DOHH2 (cell line): ENCODE measurements at regions not wholly inside any gene's neighbourhood (a gene's known extent, or its start where the extent isn't known, plus 50 kb on each side); places are given as distances from the start of the nearest gene placed in this dataset.

Experiments used
- H3F3A ChIP-seq: fragments of 200-600 bp; sonication (generic), shearing (Covaris generic); 2 replicates; pipeline ENCODE4 v1.6.0; 2016; ENCODE audit warnings: antibody characterized with exemption, mild to moderate bottlenecking; ENCODE audit not compliant: control insufficient read depth, insufficient read depth
- H3K27ac ChIP-seq: fragments of 200-600 bp; sonication (generic); 2 replicates; pipeline ENCODE4 v1.5.1; 2014; ENCODE audit warnings: low read depth, mild to moderate bottlenecking, low read length, moderate library complexity
- H3K27me3 ChIP-seq: fragments of 200-600 bp; sonication (generic); 2 replicates; pipeline ENCODE4 v1.6.1; 2014; ENCODE audit warnings: mild to moderate bottlenecking, low read length, mixed read lengths; ENCODE audit not compliant: control insufficient read depth
- H3K36me3 ChIP-seq: fragments of 200-600 bp; sonication (generic); 2 replicates; pipeline ENCODE4 v1.6.1; 2014; ENCODE audit warnings: mild to moderate bottlenecking, low read length, moderate library complexity, mixed read lengths; ENCODE audit not compliant: control insufficient read depth
- H3K4me1 ChIP-seq: fragments of 200-600 bp; sonication (generic); 2 replicates; pipeline ENCODE4 v1.6.1; 2014; ENCODE audit warnings: mild to moderate bottlenecking, low read length, mixed read lengths; ENCODE audit not compliant: control insufficient read depth
- H3K4me2 ChIP-seq: fragments of 200-600 bp; sonication (generic); 2 replicates; pipeline ENCODE4 v1.6.0; 2014; ENCODE audit warnings: mild to moderate bottlenecking, low read length, moderate library complexity
- H3K4me3 ChIP-seq: fragments of 200-600 bp; sonication (generic); 2 replicates; pipeline ENCODE4 v1.5.1; 2014; ENCODE audit warnings: mild to moderate bottlenecking, low read length, mixed read lengths
- H3K79me2 ChIP-seq: fragments of 200-600 bp; sonication (generic); 2 replicates; pipeline ENCODE4 v1.6.1; 2014; ENCODE audit warnings: mild to moderate bottlenecking, low read length, mixed read lengths; ENCODE audit not compliant: control insufficient read depth
- H3K9me2 ChIP-seq: fragments of 200-600 bp; sonication (generic); replicated peaks from 2 replicates; pipeline ENCODE4 v1.6.1; 2014; ENCODE audit warnings: mild to moderate bottlenecking, low read length, mixed read lengths; ENCODE audit not compliant: control insufficient read depth
- H3K9me3 ChIP-seq: fragments of 200-600 bp; sonication (generic); 2 replicates; pipeline ENCODE4 v1.6.1; 2014; ENCODE audit warnings: antibody characterized with exemption, low read length, mixed read lengths; ENCODE audit not compliant: control insufficient read depth, insufficient read depth
- H4K20me1 ChIP-seq: fragments of 200-600 bp; sonication (generic); 2 replicates; pipeline ENCODE4 v1.6.0; 2014; ENCODE audit warnings: low read depth, mild to moderate bottlenecking, antibody characterized with exemption, low read length, moderate library complexity; ENCODE audit not compliant: control insufficient read depth, insufficient read depth
- CTCF ChIP-seq: fragments of 200-600 bp; sonication (generic); IDR thresholded peaks from one replicate; pipeline ENCODE4 v1.5.1; 2014; ENCODE audit warnings: antibody characterized with exemption, mild to moderate bottlenecking, low read depth, low read length; ENCODE audit not compliant: poor library complexity, severe bottlenecking
- EZH2phosphoT487 ChIP-seq: fragments of 200-600 bp; sonication (generic); IDR thresholded peaks from 2 replicates; pipeline ENCODE4 v1.6.1; 2017; ENCODE audit warnings: borderline replicate concordance, mild to moderate bottlenecking, antibody characterized with exemption, low read length, moderate library complexity, mixed read lengths

- H3K27ac ChIP-seq, result no peak overlapping the region
- no peaks in the 10 kb centered on the region for H3K9me3 ChIP-seq
- H3K36me3 ChIP-seq, result no peaks in the 10 kb centered on the region
- no peaks in the 10 kb centered on the region for H4K20me1 ChIP-seq
- no peak overlapping the region for H3K4me2 ChIP-seq
- H3F3A ChIP-seq, result no peaks in the 10 kb centered on the region; the same call in 1 of the 2 replicates
- H3K79me2 ChIP-seq, result no peaks in the 10 kb centered on the region
- H3K4me3 ChIP-seq, result no peak overlapping the region
- H3K4me1 ChIP-seq, result no peaks in the 10 kb centered on the region
- H3K9me2 ChIP-seq, result no peaks in the 10 kb centered on the region
- 0 out of 2 replicates have a peak, but pooled peaks cover 3% of the 10 kb centered on the region for H3K27me3 ChIP-seq
- TF ChIP-seq CTCF (no peak), EZH2phosphoT487 (no peak)
Measured at GRCh38 chr3:10743366-10744097, 72.5 kb upstream of the SLC6A11 start.

GRCh38 chr3:10744098-10744465 lies 71.9 kb upstream of the SLC6A11 start:
- no peak overlapping the region for H3K4me3 ChIP-seq

GRCh38 chr3:10745392-10745791 lies 70.6 kb upstream of the SLC6A11 start:
- no peaks in the 10 kb centered on the region for H3K79me2 ChIP-seq
- H4K20me1 ChIP-seq, result no peaks in the 10 kb centered on the region
- no peak overlapping the region for H3K4me2 ChIP-seq
- H3K27me3 ChIP-seq, result 0 out of 2 replicates have a peak, but pooled peaks cover 3% of the 10 kb centered on the region
- no peak overlapping the region for H3K27ac ChIP-seq
- no peaks in the 10 kb centered on the region for H3K4me1 ChIP-seq
- no peaks in the 10 kb centered on the region; the same call in 1 of the 2 replicates for H3F3A ChIP-seq
- H3K36me3 ChIP-seq, result no peaks in the 10 kb centered on the region
- no peaks in the 10 kb centered on the region for H3K9me3 ChIP-seq
- H3K4me3 ChIP-seq, result no peak overlapping the region
- H3K9me2 ChIP-seq, result no peaks in the 10 kb centered on the region
- TF ChIP-seq CTCF (no peak), EZH2phosphoT487 (no peak)

More at GRCh38 chr3:10744098-10744465, 71.9 kb upstream of the SLC6A11 start:
- peak; percentile 22 for TF ChIP-seq CTCF
- no peak for TF ChIP-seq EZH2phosphoT487
- Histone ChIP-seq H3K9me2 (no peaks in the 10 kb centered on the region), H3K4me1 (no peaks in the 10 kb centered on the region), H3K9me3 (no peaks in the 10 kb centered on the region), H3K36me3 (no peaks in the 10 kb centered on the region), H3K79me2 (no peaks in the 10 kb centered on the region), H4K20me1 (no peaks in the 10 kb centered on the region), H3K27me3 (0 out of 2 replicates have a peak, but pooled peaks cover 3% of the 10 kb centered on the region), H3F3A (no peaks in the 10 kb centered on the region; the same call in 1 of the 2 replicates), H3K27ac (no peak overlapping the region), H3K4me2 (no peak overlapping the region)
